ENCODE measurements at regions not wholly inside any gene's neighbourhood (a gene's known extent, or its start where the extent isn't known, plus 50 kb on each side); places are given as distances from the start of the nearest gene placed in this dataset.

GRCh38 chr5:115350894-115351293, 54.4 kb upstream of the CCDC112 start:
- Histone ChIP-seq H2AFZ (replicated peaks; ENCODE audit: low read length, poor library complexity) (no peak overlapping the region), H3K4ac (ENCODE audit: low read depth, low read length) (no peak overlapping the region; the same call in 1 of the 2 replicates), H4K20me1 (ENCODE audit: insufficient read depth, low read length) (no peaks in the 10 kb centered on the region), H3K9me1 (ENCODE audit: insufficient read depth, low read length) (peaks cover 5% of the 10 kb centered on the region; the same call in 1 of the 2 replicates), H3K36me3 (ENCODE audit: control insufficient read depth, insufficient read depth, low read length) (no peaks in the 10 kb centered on the region), H3K23ac (ENCODE audit: low read depth, low read length) (no peak overlapping the region), H2AK9ac (replicated peaks; ENCODE audit: low read depth, low read length, poor library complexity) (no peak overlapping the region), H3K18ac (ENCODE audit: low read depth, low read length) (peak overlapping the region; percentile 5; the same call in 1 of the 2 replicates), H4K8ac (ENCODE audit: low read depth in 2 of 2, low read length in 2 of 2) (no peak overlapping the region), H3K9ac (ENCODE audit: low read depth, low read length) (no peak overlapping the region), H3K4me2 (ENCODE audit: low read depth, low read length) (no peak overlapping the region), H3K4me3 (ENCODE audit: insufficient read depth, low read depth, low read length) (no peak overlapping the region), H4K5ac (ENCODE audit: low read depth, low read length) (no peak overlapping the region), H2BK120ac (ENCODE audit: low read depth, low read length) (peak overlapping the region; percentile 22; the same call in 1 of the 2 replicates), H3K9me3 (ENCODE audit: control insufficient read depth, insufficient read depth, low read length) (no peaks in the 10 kb centered on the region), H4K91ac (ENCODE audit: insufficient read depth, low read depth, low read length) (no peak overlapping the region; the same call in 1 of the 2 replicates), H3K27ac (ENCODE audit: insufficient read depth, low read length) (no peak overlapping the region), H2BK20ac (ENCODE audit: low read depth, low read length) (no peak overlapping the region), H3K14ac (replicated peaks; ENCODE audit: low read depth, low read length) (no peak overlapping the region), H3K4me1 (ENCODE audit: control insufficient read depth, insufficient read depth, low read length) (peaks cover 5% of the 10 kb centered on the region), H3K79me1 (ENCODE audit: low read depth in 1 of 2, low read length in 2 of 2) (no peaks in the 10 kb centered on the region), H2AK5ac (ENCODE audit: low read depth, low read length) (no peak overlapping the region), H2BK15ac (ENCODE audit: low read depth, low read length) (peak overlapping the region; percentile 17; the same call in 1 of the 3 replicates), H3K27me3 (ENCODE audit: control insufficient read depth, insufficient read depth, low read length) (no peaks in the 10 kb centered on the region), H3K56ac (ENCODE audit: extremely low read depth, insufficient read depth, low read length) (no peak overlapping the region), H2BK5ac (ENCODE audit: low read depth, low read length, poor library complexity, severe bottlenecking) (no peak overlapping the region)
- intact Hi-C loops (cut with micrococcal nuclease) (no loop called here), dilution Hi-C loops (cut with HindIII; ENCODE audit: low sequenced_read_pairs, unreplicated experiment) (no loop called here), in situ Hi-C loops (cut with MboI; ENCODE audit: low sequenced_read_pairs) (no loop called here)
- ChIA-PET CTCF (no interaction called here), POLR2A (ENCODE audit: unreplicated experiment) (no interaction called here)
- no peak for TF ChIP-seq BHLHE40 (IDR thresholded peaks at IDR 0.05; ENCODE audit: low read depth, low read length)
- TF ChIP-seq, protein P1, sequence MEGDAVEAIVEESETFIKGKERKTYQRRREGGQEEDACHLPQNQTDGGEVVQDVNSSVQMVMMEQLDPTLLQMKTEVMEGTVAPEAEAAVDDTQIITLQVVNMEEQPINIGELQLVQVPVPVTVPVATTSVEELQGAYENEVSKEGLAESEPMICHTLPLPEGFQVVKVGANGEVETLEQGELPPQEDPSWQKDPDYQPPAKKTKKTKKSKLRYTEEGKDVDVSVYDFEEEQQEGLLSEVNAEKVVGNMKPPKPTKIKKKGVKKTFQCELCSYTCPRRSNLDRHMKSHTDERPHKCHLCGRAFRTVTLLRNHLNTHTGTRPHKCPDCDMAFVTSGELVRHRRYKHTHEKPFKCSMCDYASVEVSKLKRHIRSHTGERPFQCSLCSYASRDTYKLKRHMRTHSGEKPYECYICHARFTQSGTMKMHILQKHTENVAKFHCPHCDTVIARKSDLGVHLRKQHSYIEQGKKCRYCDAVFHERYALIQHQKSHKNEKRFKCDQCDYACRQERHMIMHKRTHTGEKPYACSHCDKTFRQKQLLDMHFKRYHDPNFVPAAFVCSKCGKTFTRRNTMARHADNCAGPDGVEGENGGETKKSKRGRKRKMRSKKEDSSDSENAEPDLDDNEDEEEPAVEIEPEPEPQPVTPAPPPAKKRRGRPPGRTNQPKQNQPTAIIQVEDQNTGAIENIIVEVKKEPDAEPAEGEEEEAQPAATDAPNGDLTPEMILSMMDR (conservative IDR thresholded peaks at IDR 0.05; ENCODE audit: low read depth, low read length), result no peak
- TF ChIP-seq MXI1 (IDR thresholded peaks at IDR 0.05; ENCODE audit: borderline replicate concordance, low read depth, low read length), result no peak
- no peak for TF ChIP-seq RFX5 (IDR thresholded peaks at IDR 0.05; ENCODE audit: low read depth, low read length)
- no peak for TF ChIP-seq RAD21 (IDR thresholded peaks at IDR 0.05; ENCODE audit: low read length)
- DNase-seq (no peak), ATAC-seq (ENCODE audit: low read depth) (no peak)
- BruUV-seq (replicated peaks), result no TSS peak
- no CpG with 5 or more reads among the region's 3 CpGs for WGBS, 2 experiments (ENCODE audit: extremely low coverage in 2 of 2, insufficient read length in 1 of 2)

Measured in IMR-90 (cell line).